ENCODE measurements at regions not wholly inside any gene's neighbourhood (a gene's known extent, or its start where the extent isn't known, plus 50 kb on each side); places are given as distances from the start of the nearest gene placed in this dataset.
A peak's percentile ranks its signal among the peaks of the same experiment; 100 is the strongest.

- H3K4me3 ChIP-seq (ENCODE audit: low read length): no peak overlapping the region
Observed at GRCh38 chr2:223141606-223142005, 89.6 kb downstream of the KCNE4 start.

GRCh38 chr2:223142118-223142517 lies 90.1 kb downstream of the KCNE4 start:
- Histone ChIP-seq H3K9me3 (replicated peaks; ENCODE audit: control insufficient read depth, low read depth, low read length) (no peaks in the 10 kb centered on the region), H3K4me1 (ENCODE audit: control insufficient read depth, insufficient read depth, low read length) (no peaks in the 10 kb centered on the region), H3K27ac (ENCODE audit: low read length) (no peak overlapping the region), H3K36me3 (ENCODE audit: control insufficient read depth, insufficient read depth, low read length) (no peaks in the 10 kb centered on the region), H3K27me3 (ENCODE audit: control insufficient read depth, insufficient read depth, low read length) (no peaks in the 10 kb centered on the region), H3K4me3 (ENCODE audit: low read length) (no peak overlapping the region)
- DNase-seq: no peak
- WGBS (ENCODE audit: insufficient coverage): 80% methylated on average over 6 of the region's 7 CpGs

More at GRCh38 chr2:223141606-223142005, 89.6 kb downstream of the KCNE4 start:
- Histone ChIP-seq H3K27me3 (ENCODE audit: control insufficient read depth, insufficient read depth, low read length) (no peaks in the 10 kb centered on the region), H3K36me3 (ENCODE audit: control insufficient read depth, insufficient read depth, low read length) (no peaks in the 10 kb centered on the region), H3K9me3 (replicated peaks; ENCODE audit: control insufficient read depth, low read depth, low read length) (no peaks in the 10 kb centered on the region), H3K4me1 (ENCODE audit: control insufficient read depth, insufficient read depth, low read length) (no peaks in the 10 kb centered on the region), H3K27ac (ENCODE audit: low read length) (no peak overlapping the region)
- DNase-seq: no peak
- WGBS (ENCODE audit: insufficient coverage): no CpG with 5 or more reads among the region's 4 CpGs

- no CpG with 5 or more reads among the region's 3 CpGs for WGBS (ENCODE audit: insufficient coverage)
- Histone ChIP-seq H3K27me3 (ENCODE audit: control insufficient read depth, insufficient read depth, low read length) (no peaks in the 10 kb centered on the region), H3K4me3 (ENCODE audit: low read length) (no peak overlapping the region), H3K9me3 (replicated peaks; ENCODE audit: control insufficient read depth, low read depth, low read length) (no peaks in the 10 kb centered on the region), H3K4me1 (ENCODE audit: control insufficient read depth, insufficient read depth, low read length) (no peaks in the 10 kb centered on the region), H3K27ac (ENCODE audit: low read length) (no peak overlapping the region), H3K36me3 (ENCODE audit: control insufficient read depth, insufficient read depth, low read length) (no peaks in the 10 kb centered on the region)
- no peak for DNase-seq
Observed at GRCh38 chr2:223147431-223147830, 95.4 kb downstream of the KCNE4 start.

- no peaks in the 10 kb centered on the region for H3K9me3 ChIP-seq (replicated peaks; ENCODE audit: control insufficient read depth, low read depth, low read length)
- DNase-seq: no peak
- no peak overlapping the region for H3K27ac ChIP-seq (ENCODE audit: low read length)
Observed at GRCh38 chr2:223148516-223148915, 96.5 kb downstream of the KCNE4 start.

GRCh38 chr2:223155956-223156355 lies 104.0 kb downstream of the KCNE4 start:
- H3K27ac ChIP-seq (ENCODE audit: low read length): no peak overlapping the region
- H3K9me3 ChIP-seq (replicated peaks; ENCODE audit: control insufficient read depth, low read depth, low read length): no peaks in the 10 kb centered on the region
- no peaks in the 10 kb centered on the region for H3K27me3 ChIP-seq (ENCODE audit: control insufficient read depth, insufficient read depth, low read length)
- H3K36me3 ChIP-seq (ENCODE audit: control insufficient read depth, insufficient read depth, low read length): no peaks in the 10 kb centered on the region
- no peaks in the 10 kb centered on the region for H3K4me1 ChIP-seq (ENCODE audit: control insufficient read depth, insufficient read depth, low read length)
- peak; percentile 78 for DNase-seq
- H3K4me3 ChIP-seq (ENCODE audit: low read length): no peak overlapping the region

More at GRCh38 chr2:223148516-223148915, 96.5 kb downstream of the KCNE4 start:
- H3K27me3 ChIP-seq (ENCODE audit: control insufficient read depth, insufficient read depth, low read length): no peaks in the 10 kb centered on the region
- no CpG with 5 or more reads among the region's 3 CpGs for WGBS (ENCODE audit: insufficient coverage)
- H3K4me1 ChIP-seq (ENCODE audit: control insufficient read depth, insufficient read depth, low read length): no peaks in the 10 kb centered on the region
- H3K4me3 ChIP-seq (ENCODE audit: low read length): no peak overlapping the region
- no peaks in the 10 kb centered on the region for H3K36me3 ChIP-seq (ENCODE audit: control insufficient read depth, insufficient read depth, low read length)

- H3K9me3 ChIP-seq (replicated peaks; ENCODE audit: control insufficient read depth, low read depth, low read length): no peaks in the 10 kb centered on the region
- DNase-seq: peak; percentile 42
- H3K27me3 ChIP-seq (ENCODE audit: control insufficient read depth, insufficient read depth, low read length): no peaks in the 10 kb centered on the region
- no peak overlapping the region for H3K4me3 ChIP-seq (ENCODE audit: low read length)
- H3K4me1 ChIP-seq (ENCODE audit: control insufficient read depth, insufficient read depth, low read length): no peaks in the 10 kb centered on the region
- WGBS (ENCODE audit: insufficient coverage): 80% methylated on average over 1 of the region's 8 CpGs
- H3K27ac ChIP-seq (ENCODE audit: low read length): no peak overlapping the region
- no peaks in the 10 kb centered on the region for H3K36me3 ChIP-seq (ENCODE audit: control insufficient read depth, insufficient read depth, low read length)
Observed at GRCh38 chr2:223161873-223162458, 110.0 kb downstream of the KCNE4 start.

GRCh38 chr2:223165423-223166214 lies 113.6 kb downstream of the KCNE4 start:
- 86% methylated on average over 1 of the region's 2 CpGs for WGBS (ENCODE audit: insufficient coverage)
- DNase-seq: peak; percentile 7
- H3K36me3 ChIP-seq (ENCODE audit: control insufficient read depth, insufficient read depth, low read length): no peaks in the 10 kb centered on the region
- no peak overlapping the region for H3K4me3 ChIP-seq (ENCODE audit: low read length)
- no peaks in the 10 kb centered on the region for H3K27me3 ChIP-seq (ENCODE audit: control insufficient read depth, insufficient read depth, low read length)
- H3K4me1 ChIP-seq (ENCODE audit: control insufficient read depth, insufficient read depth, low read length): no peaks in the 10 kb centered on the region
- no peak overlapping the region for H3K27ac ChIP-seq (ENCODE audit: low read length)
- no peaks in the 10 kb centered on the region for H3K9me3 ChIP-seq (replicated peaks; ENCODE audit: control insufficient read depth, low read depth, low read length)

GRCh38 chr2:223166215-223166493 lies 114.2 kb downstream of the KCNE4 start:
- no peaks in the 10 kb centered on the region for H3K27me3 ChIP-seq (ENCODE audit: control insufficient read depth, insufficient read depth, low read length)
- H3K36me3 ChIP-seq (ENCODE audit: control insufficient read depth, insufficient read depth, low read length): no peaks in the 10 kb centered on the region
- H3K27ac ChIP-seq (ENCODE audit: low read length): no peak overlapping the region
- no peak for DNase-seq
- no peaks in the 10 kb centered on the region for H3K9me3 ChIP-seq (replicated peaks; ENCODE audit: control insufficient read depth, low read depth, low read length)
- no peaks in the 10 kb centered on the region for H3K4me1 ChIP-seq (ENCODE audit: control insufficient read depth, insufficient read depth, low read length)
- H3K4me3 ChIP-seq (ENCODE audit: low read length): no peak overlapping the region

GRCh38 chr2:223166983-223167650 lies 115.1 kb downstream of the KCNE4 start:
- Histone ChIP-seq H3K9me3 (replicated peaks; ENCODE audit: control insufficient read depth, low read depth, low read length) (no peaks in the 10 kb centered on the region), H3K4me3 (ENCODE audit: low read length) (no peak overlapping the region), H3K36me3 (ENCODE audit: control insufficient read depth, insufficient read depth, low read length) (no peaks in the 10 kb centered on the region), H3K27me3 (ENCODE audit: control insufficient read depth, insufficient read depth, low read length) (no peaks in the 10 kb centered on the region), H3K4me1 (ENCODE audit: control insufficient read depth, insufficient read depth, low read length) (no peaks in the 10 kb centered on the region), H3K27ac (ENCODE audit: low read length) (no peak overlapping the region)
- DNase-seq: no peak
- no CpG with 5 or more reads among the region's 6 CpGs for WGBS (ENCODE audit: insufficient coverage)

GRCh38 chr2:223169830-223170605 lies 118.0 kb downstream of the KCNE4 start:
- H3K4me3 ChIP-seq (ENCODE audit: low read length): no peak overlapping the region
- H3K27me3 ChIP-seq (ENCODE audit: control insufficient read depth, insufficient read depth, low read length): no peaks in the 10 kb centered on the region
- no peak overlapping the region for H3K27ac ChIP-seq (ENCODE audit: low read length)
- 22% methylated on average over 1 of the region's 6 CpGs for WGBS (ENCODE audit: insufficient coverage)
- H3K9me3 ChIP-seq (replicated peaks; ENCODE audit: control insufficient read depth, low read depth, low read length): no peaks in the 10 kb centered on the region
- no peaks in the 10 kb centered on the region for H3K4me1 ChIP-seq (ENCODE audit: control insufficient read depth, insufficient read depth, low read length)
- DNase-seq: no peak
- H3K36me3 ChIP-seq (ENCODE audit: control insufficient read depth, insufficient read depth, low read length): no peaks in the 10 kb centered on the region
